22Rv1 (cell line): ENCODE measurements at regions not wholly inside any gene's neighbourhood (a gene's known extent, or its start where the extent isn't known, plus 50 kb on each side); places are given as distances from the start of the nearest gene placed in this dataset.
"Not testable (repeated sequence)": the region's sequence is repeated elsewhere in the genome, so short reads cannot be mapped to it uniquely, and the experiment has no call there.

Source experiments
- H3K27ac ChIP-seq: fragments of 450-650 bp; 2 replicates; pipeline ENCODE4 v1.5.1; 2017
- ZFX ChIP-seq: fragments of 450-650 bp; IDR thresholded peaks from 2 replicates; pipeline ENCODE4 v1.6.1; 2017; ENCODE audit warnings: antibody characterized with exemption, borderline replicate concordance
- TF ChIP-seq, protein P1 (sequence below): fragments of 450-650 bp; IDR thresholded peaks from 2 replicates; pipeline ENCODE4 v1.5.1; 2017; ENCODE audit warnings: mild to moderate bottlenecking

DNA sequence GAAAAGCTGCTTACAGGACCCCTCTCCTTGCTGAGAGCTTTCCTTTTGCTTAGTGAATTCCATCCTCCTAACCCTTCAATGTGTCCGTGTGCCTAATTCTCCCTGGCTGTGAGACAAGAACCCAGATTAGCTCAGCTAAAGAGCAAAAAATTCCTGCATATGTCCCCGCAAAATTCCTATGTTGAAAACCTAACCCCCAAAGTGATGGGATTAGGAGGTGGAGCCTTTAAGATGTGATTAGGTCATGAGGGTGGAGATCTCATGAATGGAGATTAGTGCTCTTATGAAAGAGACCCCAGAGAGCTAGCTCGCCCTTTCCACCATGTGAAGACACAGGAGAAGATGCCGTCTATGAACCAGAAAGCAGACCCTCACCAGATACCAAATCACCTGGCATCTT lies 503.0 kb upstream of the DIAPH2 start:
- no peak overlapping the region for H3K27ac ChIP-seq
- TF ChIP-seq, protein P1, sequence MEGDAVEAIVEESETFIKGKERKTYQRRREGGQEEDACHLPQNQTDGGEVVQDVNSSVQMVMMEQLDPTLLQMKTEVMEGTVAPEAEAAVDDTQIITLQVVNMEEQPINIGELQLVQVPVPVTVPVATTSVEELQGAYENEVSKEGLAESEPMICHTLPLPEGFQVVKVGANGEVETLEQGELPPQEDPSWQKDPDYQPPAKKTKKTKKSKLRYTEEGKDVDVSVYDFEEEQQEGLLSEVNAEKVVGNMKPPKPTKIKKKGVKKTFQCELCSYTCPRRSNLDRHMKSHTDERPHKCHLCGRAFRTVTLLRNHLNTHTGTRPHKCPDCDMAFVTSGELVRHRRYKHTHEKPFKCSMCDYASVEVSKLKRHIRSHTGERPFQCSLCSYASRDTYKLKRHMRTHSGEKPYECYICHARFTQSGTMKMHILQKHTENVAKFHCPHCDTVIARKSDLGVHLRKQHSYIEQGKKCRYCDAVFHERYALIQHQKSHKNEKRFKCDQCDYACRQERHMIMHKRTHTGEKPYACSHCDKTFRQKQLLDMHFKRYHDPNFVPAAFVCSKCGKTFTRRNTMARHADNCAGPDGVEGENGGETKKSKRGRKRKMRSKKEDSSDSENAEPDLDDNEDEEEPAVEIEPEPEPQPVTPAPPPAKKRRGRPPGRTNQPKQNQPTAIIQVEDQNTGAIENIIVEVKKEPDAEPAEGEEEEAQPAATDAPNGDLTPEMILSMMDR = no peak
- no peak for TF ChIP-seq ZFX

DNA sequence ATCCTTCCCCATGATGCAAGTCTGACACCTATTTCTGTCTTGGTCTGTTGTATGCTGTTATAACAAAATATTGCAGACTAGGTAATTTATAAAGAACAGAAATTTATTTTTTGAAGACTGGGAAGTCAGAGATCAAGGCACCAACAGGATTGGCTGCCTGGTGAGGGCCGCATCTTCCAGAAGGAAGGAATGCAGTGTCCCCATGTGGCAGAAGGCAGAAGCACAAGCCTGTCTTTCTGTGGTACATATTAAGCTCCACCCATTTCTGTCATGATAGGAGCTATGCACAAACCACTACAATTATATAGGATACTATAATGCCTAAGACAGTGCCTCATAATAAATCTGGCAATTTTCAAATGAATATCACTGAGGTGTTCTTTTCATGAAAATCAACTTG lies 502.3 kb upstream of the DIAPH2 start:
- no peak for TF ChIP-seq ZFX
- TF ChIP-seq, protein P1 = peak; percentile 73
- no peak overlapping the region for H3K27ac ChIP-seq

DNA sequence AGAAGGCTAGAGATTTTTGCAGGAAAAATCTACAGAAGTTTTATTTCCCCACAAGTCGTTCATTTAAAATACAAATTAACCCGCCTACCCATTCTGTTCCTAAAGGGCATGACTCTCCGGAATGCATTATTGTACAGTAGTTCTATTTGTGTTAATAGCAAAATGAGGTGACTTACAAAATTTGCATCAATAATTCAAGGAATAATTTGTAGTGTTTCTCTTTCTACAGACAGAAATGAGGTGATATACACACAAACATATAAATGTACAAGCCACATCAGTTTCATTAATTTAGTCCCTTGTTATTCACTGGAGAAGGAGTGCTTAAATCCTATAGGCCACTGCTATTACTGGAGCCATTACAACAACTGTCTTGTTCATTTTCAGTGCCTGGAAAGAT lies 501.3 kb upstream of the DIAPH2 start:
- TF ChIP-seq, protein P1 = no peak
- no peak for TF ChIP-seq ZFX
- H3K27ac ChIP-seq = no peak overlapping the region

DNA sequence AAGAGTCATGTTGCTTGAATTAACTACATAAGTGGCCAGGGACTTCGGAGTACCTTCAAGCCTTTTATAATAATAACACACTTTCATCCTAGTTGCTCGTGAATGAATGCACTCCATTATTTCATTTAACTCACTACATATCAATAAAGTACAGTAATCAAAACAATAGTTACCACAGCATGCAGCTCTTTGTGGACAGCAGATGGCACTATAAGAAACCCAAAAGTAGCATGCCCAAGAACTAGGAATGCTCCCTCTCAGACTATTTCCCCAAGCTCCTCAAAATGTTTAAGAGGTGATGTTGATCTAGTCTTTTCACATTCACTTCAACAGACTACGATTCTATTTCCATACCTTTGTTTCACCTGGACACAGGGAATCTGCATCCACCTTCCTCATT lies 500.8 kb upstream of the DIAPH2 start:
- no peak overlapping the region for H3K27ac ChIP-seq
- TF ChIP-seq, protein P1 = peak; percentile 58
- no peak for TF ChIP-seq ZFX

DNA sequence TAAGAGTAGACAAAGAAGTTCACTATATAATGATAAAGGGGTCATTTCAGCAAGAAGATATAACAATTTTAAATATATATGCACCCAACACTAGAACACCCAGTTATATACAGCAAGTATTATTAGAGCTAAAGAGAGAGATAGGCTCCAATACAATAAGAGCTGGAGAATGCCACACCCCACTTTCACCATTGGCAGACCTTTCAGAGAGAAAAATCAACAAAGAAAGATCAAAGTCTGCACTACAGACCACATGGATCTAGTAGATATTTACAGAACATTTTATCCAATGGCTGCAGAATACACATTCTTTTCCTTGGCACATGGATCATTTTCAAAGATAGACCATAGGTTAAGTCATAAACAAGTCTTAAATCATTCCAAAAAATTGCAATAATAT lies 479.7 kb upstream of the DIAPH2 start:
- TF ChIP-seq, protein P1 = no peak
- no peak for TF ChIP-seq ZFX
- H3K27ac ChIP-seq = no peak overlapping the region

DNA sequence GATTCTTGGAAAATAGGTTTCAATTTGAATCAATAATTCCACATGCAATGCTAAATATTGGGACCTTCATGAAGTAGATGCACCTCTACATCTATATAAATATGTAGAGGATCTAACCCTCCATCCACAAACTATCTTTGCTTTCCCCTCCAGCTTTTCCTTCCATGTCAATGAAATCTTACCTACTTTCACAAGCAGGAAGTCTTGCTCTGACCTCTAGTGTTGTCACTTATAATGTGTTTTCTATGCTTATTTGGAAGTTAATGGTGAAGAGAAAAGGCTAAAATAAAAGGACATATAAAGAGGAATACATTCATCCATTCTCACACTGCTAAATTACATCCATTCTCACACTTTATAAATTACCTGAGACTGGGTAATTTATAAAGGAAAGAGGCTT lies 472.7 kb upstream of the DIAPH2 start:
- no peak overlapping the region for H3K27ac ChIP-seq
- no peak for TF ChIP-seq ZFX
- TF ChIP-seq, protein P1 = no peak

DNA sequence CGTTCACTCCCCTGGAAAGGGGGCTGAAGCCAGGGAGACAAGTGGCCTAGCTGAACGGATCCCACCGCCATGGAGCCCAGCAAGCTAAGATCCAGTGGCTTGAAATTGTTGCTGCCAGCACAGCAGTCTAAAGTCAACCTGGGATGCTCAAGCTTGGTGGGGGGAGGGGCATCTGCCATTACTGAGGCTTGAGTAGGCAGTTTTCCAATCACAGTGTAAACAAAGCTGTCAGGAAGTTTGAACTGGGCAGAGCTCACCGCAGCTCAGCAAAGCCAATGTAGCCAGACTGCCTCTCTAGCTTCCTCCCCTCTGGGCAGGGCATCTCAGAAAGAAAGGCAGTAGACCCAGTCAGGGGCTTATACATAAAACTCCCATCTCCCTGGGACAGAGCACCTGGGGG lies 470.0 kb upstream of the DIAPH2 start:
- H3K27ac ChIP-seq = not testable (repeated sequence)

DNA sequence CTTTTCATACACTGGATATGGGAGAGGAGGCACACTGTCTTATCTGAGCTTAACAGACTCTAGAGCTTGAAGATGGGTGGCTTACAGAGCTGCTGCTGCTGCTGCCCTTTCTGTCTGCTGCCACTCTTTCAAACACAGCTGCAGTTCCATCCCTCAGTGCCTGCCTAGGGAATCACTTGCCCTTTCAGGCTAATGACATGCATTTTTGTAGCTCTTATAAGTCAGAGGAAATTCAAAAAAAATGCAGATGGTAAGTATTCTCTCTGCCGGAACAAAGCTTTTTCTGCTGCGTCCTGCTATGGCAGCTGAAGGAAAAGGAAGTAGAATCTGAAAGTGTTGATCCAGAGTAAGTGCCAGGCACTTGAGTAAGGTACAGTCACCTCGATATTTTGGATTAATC lies 460.4 kb upstream of the DIAPH2 start:
- no peak overlapping the region for H3K27ac ChIP-seq
- no peak for TF ChIP-seq ZFX
- TF ChIP-seq, protein P1 = no peak
